Adrenal gland (tissue), 9 donors: ENCODE measurements at regions not wholly inside any gene's neighbourhood (a gene's known extent, or its start where the extent isn't known, plus 50 kb on each side); places are given as distances from the start of the nearest gene placed in this dataset.

Source experiments
- DNase-seq, 7 donors: peaks; one replicate each; pipeline ENCODE4 v3.0.0-alpha.2; 2019 to 2020
- H3K27ac ChIP-seq, 5 donors: fragments of 200-600 bp; sonication (generic) in 4 of 5; 1 replicate in 3 of 5; 2 replicates in 2 of 5; pipeline versions ENCODE4 v1.5.1 to v1.8.0; 2016 to 2020; ENCODE audit warnings: mild to moderate bottlenecking in 1 of 5
- H3K27me3 ChIP-seq: fragments of 200-600 bp; 2 replicates; pipeline ENCODE4 v1.8.0; 2021
- H3K36me3 ChIP-seq, 2 donors: fragments of 200-600 bp; replicated peaks in 1 of 2; 1 replicate in 1 of 2; 2 replicates in 1 of 2; pipeline versions ENCODE4 v1.5.1 to v1.8.0; 2018 to 2022
- H3K4me1 ChIP-seq, 2 donors: fragments of 200-600 bp; replicated peaks in 1 of 2; 1 replicate in 1 of 2; 2 replicates in 1 of 2; pipeline versions ENCODE4 v1.5.1 to v1.8.0; 2018 to 2021
- H3K4me3 ChIP-seq, 4 donors: fragments of 200-600 bp; sonication (generic) in 3 of 4; one replicate each; pipeline ENCODE4 v1.5.1; 2016 to 2018
- H3K9me3 ChIP-seq, 3 donors: fragments of 200-600 bp; sonication (generic) in 1 of 3; replicated peaks in 1 of 3; 1 replicate in 2 of 3; 2 replicates in 1 of 3; pipeline versions ENCODE4 v1.5.1 to v1.8.0; 2016 to 2021
- POLR2A ChIP-seq, 2 donors: fragments of 450-650 bp; IDR thresholded peaks; one replicate each; pipeline ENCODE4 v1.6.1; 2017; ENCODE audit warnings: antibody characterized with exemption in 2 of 2, mild to moderate bottlenecking in 2 of 2, moderate library complexity in 1 of 2
- WGBS, 4 donors: extraction: QIAGEN DNeasy Blood & Tissue Kit in 2 of 4; methylation state at CpG; one replicate each; pipeline versions ENCODE4 v1.1.5 to v1.1.7; 2013 to 2017; 5-methylcytosine and 5-hydroxymethylcytosine counted together
- intact Hi-C, 2 donors: fragments of 100-400 bp; cut with DNase I; formaldehyde crosslinking; loops; one replicate each; pipeline versions ENCODE4 v1.14.1 to v1.15.0; 2022 to 2023
- TF ChIP-seq, protein P1 (sequence below), 6 experiments: fragments of 450-650 bp in 4 of 6; fragments of 200-600 bp in 2 of 6; sonication (generic) in 1 of 6; IDR thresholded peaks; 1 replicate in 5 of 6; 2 replicates in 1 of 6; pipeline versions ENCODE4 v1.5.1 to v1.8.0; 2016 to 2021; ENCODE audit warnings: antibody characterized with exemption in 6 of 6, mild to moderate bottlenecking in 2 of 6, moderate library complexity in 1 of 6
- donor health status: healthy with polysubstance abuse.
- donor health status: Bipolar disorder and iron deficiency.
- donor health status: DM: yes; HTN: yes; CAD: no.
- donor health status: DM: no; HTN: no; CAD: no.
- donor health status: DM: no; HTN: no; CAD: no.

DNA sequence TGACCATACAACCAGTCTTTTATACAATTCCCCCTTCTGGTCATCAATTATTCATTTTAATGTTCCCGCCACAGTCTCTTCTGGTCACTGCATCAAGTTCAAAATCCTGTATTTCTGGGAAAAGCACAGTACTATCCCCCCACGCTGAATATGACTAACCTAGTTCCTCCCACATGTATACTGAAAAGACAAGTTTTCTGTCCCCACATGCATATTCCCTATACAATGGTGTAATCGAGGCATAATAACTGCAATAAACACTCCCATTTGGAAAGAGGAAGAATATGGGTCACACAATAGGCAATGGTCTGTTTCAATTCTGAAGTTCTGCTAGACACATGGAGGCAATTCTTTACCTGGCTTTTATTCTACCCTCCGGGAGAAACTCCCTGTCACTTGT lies 344.9 kb downstream of the EFNA5 start:
- no peak overlapping the region for H3K4me3 ChIP-seq
- H3K36me3 ChIP-seq: no peaks in the 10 kb centered on the region
- no peak for DNase-seq
- H3K4me1 ChIP-seq: no peaks in the 10 kb centered on the region
- intact Hi-C loops: no loop called here
- H3K9me3 ChIP-seq: no peaks in the 10 kb centered on the region
- no peak for TF ChIP-seq POLR2A (IDR thresholded peaks at IDR 0.05)
- TF ChIP-seq, protein P1, sequence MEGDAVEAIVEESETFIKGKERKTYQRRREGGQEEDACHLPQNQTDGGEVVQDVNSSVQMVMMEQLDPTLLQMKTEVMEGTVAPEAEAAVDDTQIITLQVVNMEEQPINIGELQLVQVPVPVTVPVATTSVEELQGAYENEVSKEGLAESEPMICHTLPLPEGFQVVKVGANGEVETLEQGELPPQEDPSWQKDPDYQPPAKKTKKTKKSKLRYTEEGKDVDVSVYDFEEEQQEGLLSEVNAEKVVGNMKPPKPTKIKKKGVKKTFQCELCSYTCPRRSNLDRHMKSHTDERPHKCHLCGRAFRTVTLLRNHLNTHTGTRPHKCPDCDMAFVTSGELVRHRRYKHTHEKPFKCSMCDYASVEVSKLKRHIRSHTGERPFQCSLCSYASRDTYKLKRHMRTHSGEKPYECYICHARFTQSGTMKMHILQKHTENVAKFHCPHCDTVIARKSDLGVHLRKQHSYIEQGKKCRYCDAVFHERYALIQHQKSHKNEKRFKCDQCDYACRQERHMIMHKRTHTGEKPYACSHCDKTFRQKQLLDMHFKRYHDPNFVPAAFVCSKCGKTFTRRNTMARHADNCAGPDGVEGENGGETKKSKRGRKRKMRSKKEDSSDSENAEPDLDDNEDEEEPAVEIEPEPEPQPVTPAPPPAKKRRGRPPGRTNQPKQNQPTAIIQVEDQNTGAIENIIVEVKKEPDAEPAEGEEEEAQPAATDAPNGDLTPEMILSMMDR (IDR thresholded peaks at IDR 0.05): no peak
- no peaks in the 10 kb centered on the region for H3K27me3 ChIP-seq
- WGBS, 4 donors: 80 to 85% (median 81%) methylated on average over 4 of the region's 4 CpGs
- H3K27ac ChIP-seq: no peak overlapping the region

DNA sequence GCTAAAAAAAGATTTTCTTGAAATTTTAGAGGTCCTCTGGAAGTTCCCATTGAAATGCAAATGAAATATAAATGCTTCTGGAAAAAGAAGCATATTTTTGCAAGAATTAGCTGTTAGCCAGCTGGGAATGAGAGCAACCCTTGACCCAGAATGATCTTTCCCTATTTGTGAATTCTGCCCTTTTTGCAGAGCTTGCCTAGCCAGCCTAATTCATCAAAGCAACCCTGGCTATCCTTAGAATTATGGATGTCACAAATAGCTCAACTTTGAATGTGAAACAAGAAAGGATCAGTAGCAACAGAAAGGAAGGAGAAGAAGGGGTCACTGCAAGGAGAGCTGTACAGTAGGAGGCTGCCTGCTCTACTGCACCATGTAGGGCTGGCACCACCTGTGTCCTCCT lies 345.9 kb downstream of the EFNA5 start:
- intact Hi-C loops: no loop called here
- Histone ChIP-seq H3K4me1 (no peaks in the 10 kb centered on the region), H3K36me3 (no peaks in the 10 kb centered on the region), H3K27me3 (no peaks in the 10 kb centered on the region), H3K4me3 (no peak overlapping the region), H3K9me3 (no peaks in the 10 kb centered on the region), H3K27ac (no peak overlapping the region)
- TF ChIP-seq POLR2A (IDR thresholded peaks at IDR 0.05): no peak
- TF ChIP-seq, protein P1 (IDR thresholded peaks at IDR 0.05): no peak
- no peak for DNase-seq

DNA sequence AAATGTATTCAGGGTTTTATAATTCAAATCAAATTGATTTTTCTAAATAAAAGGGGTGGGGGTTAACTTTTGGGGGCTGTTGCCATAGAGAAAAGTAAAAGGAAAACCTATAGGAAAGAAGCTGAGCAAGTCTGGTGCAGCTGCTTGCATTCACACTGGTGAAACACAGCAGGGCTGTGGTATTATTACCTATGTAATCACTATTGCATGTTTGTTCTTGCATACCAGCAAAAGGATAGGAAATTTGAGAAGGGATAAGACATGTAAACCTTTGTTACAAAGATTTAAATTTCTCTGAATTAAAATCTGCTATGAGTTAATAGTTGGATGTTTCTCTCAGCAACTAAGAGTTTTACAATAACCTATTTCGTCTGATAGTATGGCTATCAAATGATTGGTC lies 346.7 kb downstream of the EFNA5 start:
- intact Hi-C loops: no loop called here
- TF ChIP-seq, protein P1 (IDR thresholded peaks at IDR 0.05): no peak
- TF ChIP-seq POLR2A (IDR thresholded peaks at IDR 0.05): no peak
- Histone ChIP-seq H3K4me1 (no peaks in the 10 kb centered on the region), H3K27ac (no peak overlapping the region), H3K27me3 (no peaks in the 10 kb centered on the region), H3K4me3 (no peak overlapping the region), H3K36me3 (no peaks in the 10 kb centered on the region), H3K9me3 (no peaks in the 10 kb centered on the region)
- 76 to 87% (median 78%) methylated on average over 1 of the region's 1 CpG for WGBS, 4 donors
- DNase-seq: no peak

DNA sequence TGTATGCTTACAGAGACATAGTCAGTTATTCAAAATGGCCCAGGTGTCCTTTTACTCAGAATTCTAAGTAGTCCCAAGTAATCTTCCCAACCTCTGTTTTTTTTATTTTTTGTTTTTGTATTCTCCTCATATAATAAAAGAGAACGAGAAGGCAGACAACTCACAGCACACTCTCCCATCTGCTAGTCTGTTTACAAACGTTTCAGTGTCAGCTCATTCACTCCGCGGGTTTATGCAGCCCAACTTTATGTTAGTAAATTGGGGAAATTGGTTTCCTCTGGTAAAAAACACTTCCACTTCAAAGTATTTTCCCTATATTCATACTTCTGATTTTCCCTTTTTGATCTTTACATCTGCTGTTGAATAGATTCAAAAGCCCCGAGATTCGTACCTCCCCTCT lies 347.2 kb downstream of the EFNA5 start:
- Histone ChIP-seq H3K36me3 (no peaks in the 10 kb centered on the region), H3K9me3 (no peaks in the 10 kb centered on the region), H3K27ac (no peak overlapping the region), H3K4me3 (no peak overlapping the region), H3K4me1 (no peaks in the 10 kb centered on the region), H3K27me3 (no peaks in the 10 kb centered on the region)
- intact Hi-C loops: no loop called here
- 78 to 86% (median 81%) methylated on average over 6 of the region's 6 CpGs for WGBS, 4 donors
- TF ChIP-seq POLR2A (IDR thresholded peaks at IDR 0.05): no peak
- TF ChIP-seq, protein P1 (IDR thresholded peaks at IDR 0.05): no peak
- no peak for DNase-seq
